Fibroblast of lung (primary cell): ENCODE measurements at regions not wholly inside any gene's neighbourhood (a gene's known extent, or its start where the extent isn't known, plus 50 kb on each side); places are given as distances from the start of the nearest gene placed in this dataset.

Experiments used
- DNase-seq, 2 donors: peaks; one replicate each; pipeline versions ENCODE4 v3.0.0 to v3.0.0-alpha.2; 2010; ENCODE audit warnings: low read depth in 2 of 2
- H2AFZ ChIP-seq: 2 replicates; pipeline ENCODE4 v1.5.1; 2012; ENCODE audit warnings: low read length, control low read depth, inconsistent platforms
- H3K27ac ChIP-seq: 2 replicates; pipeline ENCODE4 v1.5.1; 2011; ENCODE audit warnings: low read length, control low read depth; ENCODE audit not compliant: insufficient read depth
- H3K27me3 ChIP-seq: 2 replicates; pipeline ENCODE4 v1.5.1; 2011; ENCODE audit warnings: mild to moderate bottlenecking, low read length; ENCODE audit not compliant: control insufficient read depth, insufficient read depth
- H3K36me3 ChIP-seq: 2 replicates; pipeline ENCODE4 v1.5.1; 2011; ENCODE audit warnings: low read length; ENCODE audit not compliant: control insufficient read depth, insufficient read depth
- H3K4me1 ChIP-seq: 2 replicates; pipeline ENCODE4 v1.5.1; 2011; ENCODE audit warnings: low read length; ENCODE audit not compliant: control insufficient read depth, insufficient read depth; ENCODE audit errors: extremely low read depth
- H3K4me2 ChIP-seq: 2 replicates; pipeline ENCODE4 v1.5.1; 2011; ENCODE audit warnings: low read length, control low read depth; ENCODE audit not compliant: insufficient read depth; ENCODE audit errors: extremely low read depth
- H3K4me3 ChIP-seq, 4 experiments: fragments of 200-600 bp in 1 of 4; sonication (generic) in 1 of 4; replicated peaks in 1 of 4; 2 replicates each; pipeline ENCODE4 v1.5.1; 2011 to 2016; ENCODE audit warnings: low read length in 4 of 4, low read depth in 3 of 4, mild to moderate bottlenecking in 3 of 4, control low read depth in 2 of 4, inconsistent platforms in 1 of 4, mixed read lengths in 1 of 4; ENCODE audit not compliant: insufficient read depth in 1 of 4; ENCODE audit errors: control extremely low read depth in 1 of 4
- H3K79me2 ChIP-seq: 2 replicates; pipeline ENCODE4 v1.5.1; 2012; ENCODE audit warnings: mild to moderate bottlenecking, low read length, inconsistent platforms; ENCODE audit not compliant: control insufficient read depth, insufficient read depth
- H3K9ac ChIP-seq: 2 replicates; pipeline ENCODE4 v1.5.1; 2011; ENCODE audit warnings: mild to moderate bottlenecking, low read length, control low read depth; ENCODE audit not compliant: insufficient read depth
- H3K9me3 ChIP-seq: 2 replicates; pipeline ENCODE4 v1.5.1; 2012; ENCODE audit warnings: low read depth, low read length; ENCODE audit not compliant: control insufficient read depth, insufficient read depth
- H4K20me1 ChIP-seq: 2 replicates; pipeline ENCODE4 v1.5.1; 2011; ENCODE audit warnings: low read length; ENCODE audit not compliant: control insufficient read depth, insufficient read depth; ENCODE audit errors: extremely low read depth
- EZH2 ChIP-seq: IDR thresholded peaks from 2 replicates; pipeline ENCODE4 v1.5.1; 2012; ENCODE audit warnings: low read length, control low read depth, mild to moderate bottlenecking; ENCODE audit errors: missing control alignments
- TF ChIP-seq, protein P1 (sequence below), 2 donors: IDR thresholded peaks in 1 of 2; conservative IDR thresholded peaks in 1 of 2; 1 replicate in 1 of 2; 2 replicates in 1 of 2; pipeline ENCODE4 v1.5.1; 2011 to 2012; ENCODE audit warnings: low read length in 2 of 2, control low read depth in 1 of 2, inconsistent platforms in 1 of 2, low read depth in 1 of 2, mild to moderate bottlenecking in 1 of 2

DNA sequence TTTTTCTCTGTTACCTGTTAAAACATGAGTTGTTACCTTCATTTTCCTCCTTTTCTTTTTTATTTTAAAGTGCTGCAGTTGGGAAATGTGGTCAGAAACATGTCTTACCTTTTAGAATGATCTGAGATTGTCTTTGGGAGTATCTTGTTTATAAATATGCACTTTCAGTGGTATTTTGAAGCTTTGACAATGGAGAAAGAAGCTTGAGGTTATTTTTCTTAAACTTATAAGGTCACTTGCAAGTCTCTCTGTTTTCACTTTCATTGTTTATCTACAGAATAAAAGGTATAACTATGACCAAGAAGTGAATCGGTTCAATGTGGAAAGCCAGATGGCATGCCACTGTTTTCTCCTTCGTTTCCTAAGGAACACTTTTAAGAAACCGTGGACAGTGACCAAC lies 167.5 kb upstream of the SLC7A11 start:
- Histone ChIP-seq H4K20me1 (no peaks in the 10 kb centered on the region), H3K27me3 (no peaks in the 10 kb centered on the region), H3K9ac (no peak overlapping the region), H3K9me3 (no peaks in the 10 kb centered on the region), H2AFZ (no peak overlapping the region), H3K36me3 (no peaks in the 10 kb centered on the region), H3K4me1 (no peaks in the 10 kb centered on the region), H3K79me2 (no peaks in the 10 kb centered on the region), H3K4me3 (no peak overlapping the region), H3K27ac (no peak overlapping the region), H3K4me2 (no peak overlapping the region)
- no peak for DNase-seq
- TF ChIP-seq EZH2, result no peak
- TF ChIP-seq, protein P1, sequence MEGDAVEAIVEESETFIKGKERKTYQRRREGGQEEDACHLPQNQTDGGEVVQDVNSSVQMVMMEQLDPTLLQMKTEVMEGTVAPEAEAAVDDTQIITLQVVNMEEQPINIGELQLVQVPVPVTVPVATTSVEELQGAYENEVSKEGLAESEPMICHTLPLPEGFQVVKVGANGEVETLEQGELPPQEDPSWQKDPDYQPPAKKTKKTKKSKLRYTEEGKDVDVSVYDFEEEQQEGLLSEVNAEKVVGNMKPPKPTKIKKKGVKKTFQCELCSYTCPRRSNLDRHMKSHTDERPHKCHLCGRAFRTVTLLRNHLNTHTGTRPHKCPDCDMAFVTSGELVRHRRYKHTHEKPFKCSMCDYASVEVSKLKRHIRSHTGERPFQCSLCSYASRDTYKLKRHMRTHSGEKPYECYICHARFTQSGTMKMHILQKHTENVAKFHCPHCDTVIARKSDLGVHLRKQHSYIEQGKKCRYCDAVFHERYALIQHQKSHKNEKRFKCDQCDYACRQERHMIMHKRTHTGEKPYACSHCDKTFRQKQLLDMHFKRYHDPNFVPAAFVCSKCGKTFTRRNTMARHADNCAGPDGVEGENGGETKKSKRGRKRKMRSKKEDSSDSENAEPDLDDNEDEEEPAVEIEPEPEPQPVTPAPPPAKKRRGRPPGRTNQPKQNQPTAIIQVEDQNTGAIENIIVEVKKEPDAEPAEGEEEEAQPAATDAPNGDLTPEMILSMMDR (conservative IDR thresholded peaks at IDR 0.05 in 1 of 2, IDR thresholded peaks at IDR 0.05 in 1 of 2; ENCODE audit: low read depth in 1 of 2, low read length in 2 of 2), result no peak

DNA sequence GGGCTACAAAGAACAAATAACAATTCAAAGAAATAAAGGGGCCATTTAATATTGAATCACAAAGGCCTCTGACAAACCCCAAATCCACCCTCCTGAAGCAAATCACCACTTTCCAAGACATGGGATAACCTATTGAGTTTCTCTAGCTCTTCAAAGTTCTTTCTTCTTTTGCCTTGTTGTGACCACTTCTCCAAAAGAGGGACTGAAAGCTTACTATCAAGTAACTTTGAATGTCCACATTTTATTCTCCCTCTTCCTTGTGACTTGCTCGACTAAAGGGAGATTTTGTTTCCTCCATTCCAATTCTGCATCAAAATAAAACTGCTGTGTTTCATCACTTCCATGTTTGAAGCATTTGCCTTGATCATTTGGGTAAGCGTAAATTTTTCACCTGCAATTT lies 166.6 kb upstream of the SLC7A11 start:
- Histone ChIP-seq H3K4me1 (no peaks in the 10 kb centered on the region), H3K9me3 (no peaks in the 10 kb centered on the region), H4K20me1 (no peaks in the 10 kb centered on the region), H3K27ac (no peak overlapping the region), H3K27me3 (no peaks in the 10 kb centered on the region), H3K79me2 (no peaks in the 10 kb centered on the region), H3K36me3 (no peaks in the 10 kb centered on the region), H3K4me2 (no peak overlapping the region), H3K9ac (no peak overlapping the region), H3K4me3 (no peak overlapping the region), H2AFZ (no peak overlapping the region)
- no peak for DNase-seq
- no peak for TF ChIP-seq EZH2
- TF ChIP-seq, protein P1 (conservative IDR thresholded peaks at IDR 0.05 in 1 of 2, IDR thresholded peaks at IDR 0.05 in 1 of 2; ENCODE audit: low read depth in 1 of 2, low read length in 2 of 2), result no peak

GRCh38 chr4:138407329-138407728 lies 165.2 kb upstream of the SLC7A11 start:
- H3K27me3 ChIP-seq, result no peaks in the 10 kb centered on the region
- H3K79me2 ChIP-seq, result no peaks in the 10 kb centered on the region
- no peaks in the 10 kb centered on the region for H3K36me3 ChIP-seq
- H4K20me1 ChIP-seq, result no peaks in the 10 kb centered on the region
- DNase-seq, result no peak
- TF ChIP-seq EZH2, result no peak
- TF ChIP-seq, protein P1 (conservative IDR thresholded peaks at IDR 0.05 in 1 of 2, IDR thresholded peaks at IDR 0.05 in 1 of 2; ENCODE audit: low read depth in 1 of 2, low read length in 2 of 2), result no peak
- H3K4me3 ChIP-seq, result no peak overlapping the region
- H3K9ac ChIP-seq, result no peak overlapping the region
- H3K9me3 ChIP-seq, result no peaks in the 10 kb centered on the region
- H3K4me1 ChIP-seq, result no peaks in the 10 kb centered on the region
- no peak overlapping the region for H3K4me2 ChIP-seq
- no peak overlapping the region for H2AFZ ChIP-seq
- H3K27ac ChIP-seq, result no peak overlapping the region
